ENCODE measurements at regions not wholly inside any gene's neighbourhood (a gene's known extent, or its start where the extent isn't known, plus 50 kb on each side); places are given as distances from the start of the nearest gene placed in this dataset.

DNA sequence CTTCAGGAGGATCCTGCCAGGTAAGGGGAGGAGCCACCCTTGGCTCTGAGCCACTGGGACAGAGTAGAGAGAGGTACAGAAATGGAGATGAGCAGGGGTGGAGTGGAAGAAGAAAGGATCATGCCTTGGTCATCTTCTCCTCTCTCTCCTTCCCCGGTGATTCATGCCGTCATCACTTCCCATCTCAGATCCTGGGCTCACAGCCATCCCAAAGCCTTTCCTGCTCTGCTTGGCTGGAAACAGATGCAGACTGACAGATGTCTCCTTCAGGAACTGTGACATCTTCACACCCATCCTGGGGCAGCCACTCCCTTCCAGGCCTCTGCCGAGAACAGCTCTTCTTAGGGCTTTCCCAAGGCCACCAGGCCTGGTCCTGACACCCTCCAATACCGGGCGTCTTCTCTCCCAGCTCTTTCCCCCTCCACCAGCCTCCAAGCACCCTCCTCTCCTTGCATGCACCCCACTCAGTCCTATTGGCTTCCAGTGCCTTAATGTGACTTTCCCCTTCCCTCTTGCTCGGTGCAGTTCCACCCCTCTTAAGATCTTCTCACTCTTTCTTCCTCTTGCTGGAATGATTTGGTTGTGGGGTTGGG is 58.3 kb upstream of the TNP1 start:
- Histone ChIP-seq H3K9me3 (no peaks in the 10 kb centered on the region), H3K4me3 (no peak overlapping the region), H3K27ac (no peak overlapping the region), H3K36me3 (no peaks in the 10 kb centered on the region), H3K27me3 (no peaks in the 10 kb centered on the region), H3K4me1 (peaks cover 0 to 10% (median 0%) of the 10 kb centered on the region in 9 donors)
- peak in 6 of 8 donors; percentile 36 to 79 (median 72) for ATAC-seq
- peak in 1 of 2 donors; percentile 38 for DNase-seq
- TF ChIP-seq, protein P1, sequence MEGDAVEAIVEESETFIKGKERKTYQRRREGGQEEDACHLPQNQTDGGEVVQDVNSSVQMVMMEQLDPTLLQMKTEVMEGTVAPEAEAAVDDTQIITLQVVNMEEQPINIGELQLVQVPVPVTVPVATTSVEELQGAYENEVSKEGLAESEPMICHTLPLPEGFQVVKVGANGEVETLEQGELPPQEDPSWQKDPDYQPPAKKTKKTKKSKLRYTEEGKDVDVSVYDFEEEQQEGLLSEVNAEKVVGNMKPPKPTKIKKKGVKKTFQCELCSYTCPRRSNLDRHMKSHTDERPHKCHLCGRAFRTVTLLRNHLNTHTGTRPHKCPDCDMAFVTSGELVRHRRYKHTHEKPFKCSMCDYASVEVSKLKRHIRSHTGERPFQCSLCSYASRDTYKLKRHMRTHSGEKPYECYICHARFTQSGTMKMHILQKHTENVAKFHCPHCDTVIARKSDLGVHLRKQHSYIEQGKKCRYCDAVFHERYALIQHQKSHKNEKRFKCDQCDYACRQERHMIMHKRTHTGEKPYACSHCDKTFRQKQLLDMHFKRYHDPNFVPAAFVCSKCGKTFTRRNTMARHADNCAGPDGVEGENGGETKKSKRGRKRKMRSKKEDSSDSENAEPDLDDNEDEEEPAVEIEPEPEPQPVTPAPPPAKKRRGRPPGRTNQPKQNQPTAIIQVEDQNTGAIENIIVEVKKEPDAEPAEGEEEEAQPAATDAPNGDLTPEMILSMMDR (IDR thresholded peaks at IDR 0.05) = no peak
- WGBS, 2 donors = 54 to 71% methylated on average over 6 of the region's 6 CpGs
- intact Hi-C loops (cut with DNase I) = no loop called here

DNA sequence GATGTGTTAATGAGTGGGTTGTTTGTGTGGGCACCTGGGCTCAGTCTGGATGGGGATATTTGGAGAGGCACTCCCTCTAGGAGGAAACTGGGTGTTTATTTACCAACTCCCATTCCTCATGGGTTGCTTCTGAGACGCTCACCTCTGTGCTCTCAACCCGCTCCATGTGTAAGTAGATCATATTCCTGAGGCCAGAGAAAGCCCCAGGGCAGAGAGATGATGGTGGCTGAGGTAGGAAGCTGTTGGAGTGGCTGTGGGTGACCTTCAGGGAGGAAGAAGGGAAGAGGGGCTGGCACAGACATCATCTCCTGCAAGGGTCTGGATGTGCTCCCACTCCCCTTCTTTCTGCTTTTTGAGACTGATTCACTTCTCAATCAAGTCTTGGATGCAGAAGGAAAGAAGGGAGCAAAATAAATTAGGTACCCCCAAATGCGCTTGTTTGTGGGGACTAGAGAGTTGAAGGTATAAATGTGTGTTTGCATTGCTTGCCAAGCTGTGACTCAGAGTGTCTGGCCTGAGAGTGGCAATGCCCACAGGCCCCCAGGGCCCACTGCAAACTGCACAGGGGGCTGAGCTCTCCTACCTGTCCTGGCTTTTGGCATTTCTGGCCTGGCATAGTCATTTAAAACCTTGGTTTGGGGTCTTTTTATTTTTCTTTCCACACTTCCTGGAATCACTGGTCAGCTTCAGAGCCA is 57.2 kb upstream of the TNP1 start:
- ATAC-seq (no peak), DNase-seq (no peak)
- intact Hi-C loops (cut with DNase I) = no loop called here
- H3K36me3 ChIP-seq = no peaks in the 10 kb centered on the region
- no peaks in the 10 kb centered on the region for H3K9me3 ChIP-seq
- no peak overlapping the region for H3K27ac ChIP-seq
- TF ChIP-seq, protein P1 (IDR thresholded peaks at IDR 0.05) = no peak
- H3K27me3 ChIP-seq = no peaks in the 10 kb centered on the region
- peaks cover 0 to 10% (median 0%) of the 10 kb centered on the region in 9 donors for H3K4me1 ChIP-seq
- 98 to 99% methylated on average over 3 of the region's 3 CpGs for WGBS, 2 donors
- no peak overlapping the region for H3K4me3 ChIP-seq

DNA sequence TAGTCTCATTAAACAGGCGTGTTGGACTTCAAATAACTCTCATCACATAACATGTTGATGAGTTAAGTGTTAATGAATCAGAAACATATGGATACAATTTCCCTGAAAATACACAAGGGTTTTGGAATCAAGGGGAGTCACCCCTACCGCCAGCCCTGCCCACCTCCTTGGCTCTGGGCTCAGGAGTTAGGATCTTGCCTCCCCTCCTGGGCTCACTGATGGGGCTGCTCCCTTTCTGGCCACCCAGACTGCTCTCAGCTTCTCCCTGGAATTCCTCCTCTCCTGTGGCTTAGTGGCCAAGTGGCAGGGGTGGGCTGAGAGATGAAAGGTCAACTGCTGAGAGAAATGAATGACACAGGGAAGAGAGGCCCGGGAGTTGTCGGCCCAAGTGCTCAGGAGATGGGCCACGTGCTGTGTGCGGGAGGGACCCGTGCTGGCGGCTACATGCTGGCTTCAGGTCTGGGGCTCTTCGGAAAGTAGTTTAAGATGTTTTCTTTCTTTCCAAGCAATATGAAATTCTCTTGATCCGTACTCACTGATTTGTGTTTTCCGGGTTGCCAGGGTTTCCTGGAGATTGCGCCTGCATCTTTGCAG is 55.8 kb upstream of the TNP1 start:
- DNase-seq = no peak
- H3K27ac ChIP-seq = peak overlapping the region in 2 of 10 donors; percentile 15 to 22

GRCh38 chr2:216914491-216914890 is 54.6 kb upstream of the TNP1 start:
- no peaks in the 10 kb centered on the region for H3K36me3 ChIP-seq
- TF ChIP-seq, protein P1 (IDR thresholded peaks at IDR 0.05) = no peak
- intact Hi-C loops (cut with DNase I) = no loop called here
- no peak for ATAC-seq
- H3K4me1 ChIP-seq = peaks cover 0 to 10% (median 0%) of the 10 kb centered on the region in 9 donors
- no peaks in the 10 kb centered on the region for H3K9me3 ChIP-seq
- H3K27me3 ChIP-seq = no peaks in the 10 kb centered on the region
- no peak overlapping the region for H3K27ac ChIP-seq
- no peak for DNase-seq
- no peak overlapping the region for H3K4me3 ChIP-seq
- WGBS, 2 donors = 94 to 99% methylated on average over 3 of the region's 3 CpGs

More for the DNA sequence above, 55.8 kb upstream of the TNP1 start:
- no peaks in the 10 kb centered on the region for H3K9me3 ChIP-seq
- peak in 6 of 8 donors; percentile 23 to 38 (median 35) for ATAC-seq
- peaks cover 0 to 10% (median 0%) of the 10 kb centered on the region in 9 donors for H3K4me1 ChIP-seq
- no peaks in the 10 kb centered on the region for H3K36me3 ChIP-seq
- H3K27me3 ChIP-seq = no peaks in the 10 kb centered on the region
- WGBS, 2 donors = 81 to 83% methylated on average over 12 of the region's 12 CpGs
- H3K4me3 ChIP-seq = no peak overlapping the region
- TF ChIP-seq, protein P1 (IDR thresholded peaks at IDR 0.05) = no peak
- intact Hi-C loops (cut with DNase I) = no loop called here
